ENCODE measurements at regions not wholly inside any gene's neighbourhood (a gene's known extent, or its start where the extent isn't known, plus 50 kb on each side); places are given as distances from the start of the nearest gene placed in this dataset.

- DNase-seq = no peak
Observed at GRCh38 chr2:238638982-238639628, 208.8 kb upstream of the TWIST2 start.

GRCh38 chr2:238640486-238640885, 207.4 kb upstream of the TWIST2 start:
- DNase-seq = no peak

GRCh38 chr2:238642973-238643372, 204.9 kb upstream of the TWIST2 start:
- no peak for DNase-seq

- DNase-seq = no peak
Observed at GRCh38 chr2:238643400-238643907, 204.4 kb upstream of the TWIST2 start.

- DNase-seq = no peak
Observed at GRCh38 chr2:238644095-238645081, 203.5 kb upstream of the TWIST2 start.

- DNase-seq = no peak
Observed at GRCh38 chr2:238645095-238645494, 202.8 kb upstream of the TWIST2 start.

GRCh38 chr2:238645716-238646115, 202.2 kb upstream of the TWIST2 start:
- no peak for DNase-seq

- no peak for DNase-seq
Observed at GRCh38 chr2:238646281-238646680, 201.6 kb upstream of the TWIST2 start.

- no peak for DNase-seq
Observed at GRCh38 chr2:238646803-238647202, 201.1 kb upstream of the TWIST2 start.

GRCh38 chr2:238649123-238649522, 198.8 kb upstream of the TWIST2 start:
- no peak for DNase-seq

- DNase-seq = no peak
Observed at GRCh38 chr2:238649936-238650518, 197.9 kb upstream of the TWIST2 start.

- DNase-seq = no peak
Observed at GRCh38 chr2:238650536-238650935, 197.3 kb upstream of the TWIST2 start.

- DNase-seq = no peak
Observed at GRCh38 chr2:238651306-238652052, 196.4 kb upstream of the TWIST2 start.

- no peak for DNase-seq
Observed at GRCh38 chr2:238652053-238652770, 195.7 kb upstream of the TWIST2 start.

GRCh38 chr2:238652771-238653157, 195.1 kb upstream of the TWIST2 start:
- no peak for DNase-seq

GRCh38 chr2:238653431-238654109, 194.3 kb upstream of the TWIST2 start:
- no peak for DNase-seq

GRCh38 chr2:238654479-238655197, 193.2 kb upstream of the TWIST2 start:
- DNase-seq = no peak

GRCh38 chr2:238655198-238655860, 192.6 kb upstream of the TWIST2 start:
- DNase-seq = no peak

- no peak for DNase-seq
Observed at GRCh38 chr2:238655974-238656722, 191.7 kb upstream of the TWIST2 start.
